Muscle layer of duodenum (tissue), 2 donors: ENCODE measurements at regions not wholly inside any gene's neighbourhood (a gene's known extent, or its start where the extent isn't known, plus 50 kb on each side); places are given as distances from the start of the nearest gene placed in this dataset.

Experiments
- H3K27ac ChIP-seq: one replicate; pipeline ENCODE4 v1.7.0; 2013; ENCODE audit warnings: mild to moderate bottlenecking, low read length
- H3K27me3 ChIP-seq: one replicate; pipeline ENCODE4 v1.7.0; 2013; ENCODE audit warnings: low read depth, mild to moderate bottlenecking, control low read depth, low read length
- H3K36me3 ChIP-seq, 2 donors: one replicate each; pipeline ENCODE4 v1.7.0; 2013; ENCODE audit warnings: low read length in 2 of 2, control low read depth in 1 of 2, mild to moderate bottlenecking in 1 of 2; ENCODE audit not compliant: insufficient read depth in 2 of 2, control insufficient read depth in 1 of 2
- H3K4me1 ChIP-seq, 2 donors: one replicate each; pipeline ENCODE4 v1.7.0; 2013; ENCODE audit warnings: low read length in 2 of 2, mild to moderate bottlenecking in 2 of 2, control low read depth in 1 of 2, moderate library complexity in 1 of 2; ENCODE audit not compliant: insufficient read depth in 2 of 2, control insufficient read depth in 1 of 2
- H3K4me3 ChIP-seq, 2 donors: one replicate each; pipeline ENCODE4 v1.7.0; 2013; ENCODE audit warnings: low read length in 2 of 2, low read depth in 1 of 2, mild to moderate bottlenecking in 1 of 2
- H3K9me3 ChIP-seq, 2 donors: one replicate each; pipeline ENCODE4 v1.7.0; 2013; ENCODE audit warnings: low read length in 2 of 2, control low read depth in 1 of 2, mild to moderate bottlenecking in 1 of 2; ENCODE audit not compliant: control insufficient read depth in 1 of 2
- donor health status: healthy.

DNA sequence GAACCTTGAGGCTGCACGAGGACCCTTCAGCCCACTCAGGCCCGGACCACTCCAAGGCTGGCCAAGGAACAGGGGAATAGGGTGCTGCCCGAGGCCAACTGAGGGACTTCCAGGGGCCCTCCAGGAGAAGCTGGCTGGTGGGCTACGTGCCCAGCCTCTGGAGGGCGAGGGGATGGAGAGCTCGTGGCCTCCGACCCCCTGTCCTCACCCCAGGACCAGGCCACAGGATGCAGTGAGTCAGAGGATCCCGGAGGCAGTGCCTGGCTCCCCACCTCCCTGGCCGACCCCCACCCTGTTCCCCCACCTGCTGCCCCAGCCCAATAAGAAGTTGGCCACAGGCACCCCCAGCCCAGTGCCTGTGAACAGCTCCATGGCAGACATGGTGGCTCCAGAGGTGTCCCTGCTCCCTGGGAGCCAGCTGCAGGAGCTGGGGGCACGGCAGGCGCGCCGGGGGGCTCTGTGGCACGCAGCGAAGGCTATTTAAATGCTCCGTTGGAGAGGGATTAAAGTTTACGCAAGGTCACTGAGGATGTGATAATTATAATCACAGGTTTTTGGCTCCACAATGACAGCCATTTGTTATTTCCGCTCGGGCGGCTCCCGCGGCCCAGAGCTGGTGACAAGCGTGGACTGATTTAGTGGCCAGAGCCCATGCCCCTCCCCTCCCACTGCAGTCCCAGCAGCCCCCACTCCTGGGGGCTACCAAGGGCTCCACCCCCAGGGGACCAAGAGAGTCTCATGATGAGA is 95.7 kb upstream of the NKX1-1 start:
- no peak overlapping the region for H3K27ac ChIP-seq
- H3K4me1 ChIP-seq: no peaks in the 10 kb centered on the region
- no peaks in the 10 kb centered on the region for H3K36me3 ChIP-seq
- H3K4me3 ChIP-seq: no peak overlapping the region
- H3K27me3 ChIP-seq: no peaks in the 10 kb centered on the region
- no peaks in the 10 kb centered on the region for H3K9me3 ChIP-seq

DNA sequence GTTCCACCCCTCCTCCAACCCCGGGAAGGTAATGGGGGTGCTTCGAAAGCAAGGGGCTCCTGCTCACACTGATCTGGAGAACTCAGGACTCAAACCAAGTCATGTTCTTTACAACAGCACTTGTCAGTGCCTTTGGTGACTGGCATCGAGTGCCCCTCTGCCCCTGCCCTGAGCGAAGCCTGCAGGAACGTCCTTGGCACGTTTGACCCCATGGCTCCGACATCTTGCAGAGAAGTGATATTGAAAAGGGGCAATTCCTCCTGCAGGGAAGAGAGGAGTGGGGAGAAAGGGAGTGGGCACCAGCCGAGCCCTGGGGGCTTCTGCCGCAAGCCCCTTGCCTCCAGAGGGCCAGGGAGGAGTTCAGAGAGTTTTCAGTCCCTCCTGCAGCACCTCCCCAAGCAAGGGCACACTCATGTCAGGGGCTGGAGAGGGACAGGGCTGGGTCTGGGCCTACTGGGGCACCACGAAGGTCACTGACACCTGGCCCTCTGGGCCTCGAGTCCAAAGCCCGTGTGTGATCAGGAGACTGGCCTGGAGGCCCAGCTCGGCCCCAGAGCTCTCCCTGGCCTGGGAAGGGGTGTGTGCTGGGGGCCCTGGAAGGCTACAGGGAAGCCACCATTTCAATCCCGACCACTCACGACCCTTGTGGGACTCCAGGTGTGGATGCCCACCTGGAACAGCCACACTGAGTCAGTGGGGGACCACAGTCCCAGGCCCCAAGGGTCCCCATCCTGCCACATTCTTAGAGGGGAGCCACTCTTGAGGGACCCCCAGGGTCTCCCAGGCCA is 94.9 kb upstream of the NKX1-1 start:
- Histone ChIP-seq H3K27me3 (no peaks in the 10 kb centered on the region), H3K36me3 (no peaks in the 10 kb centered on the region), H3K4me3 (no peak overlapping the region), H3K27ac (no peak overlapping the region), H3K4me1 (no peaks in the 10 kb centered on the region), H3K9me3 (no peaks in the 10 kb centered on the region)

DNA sequence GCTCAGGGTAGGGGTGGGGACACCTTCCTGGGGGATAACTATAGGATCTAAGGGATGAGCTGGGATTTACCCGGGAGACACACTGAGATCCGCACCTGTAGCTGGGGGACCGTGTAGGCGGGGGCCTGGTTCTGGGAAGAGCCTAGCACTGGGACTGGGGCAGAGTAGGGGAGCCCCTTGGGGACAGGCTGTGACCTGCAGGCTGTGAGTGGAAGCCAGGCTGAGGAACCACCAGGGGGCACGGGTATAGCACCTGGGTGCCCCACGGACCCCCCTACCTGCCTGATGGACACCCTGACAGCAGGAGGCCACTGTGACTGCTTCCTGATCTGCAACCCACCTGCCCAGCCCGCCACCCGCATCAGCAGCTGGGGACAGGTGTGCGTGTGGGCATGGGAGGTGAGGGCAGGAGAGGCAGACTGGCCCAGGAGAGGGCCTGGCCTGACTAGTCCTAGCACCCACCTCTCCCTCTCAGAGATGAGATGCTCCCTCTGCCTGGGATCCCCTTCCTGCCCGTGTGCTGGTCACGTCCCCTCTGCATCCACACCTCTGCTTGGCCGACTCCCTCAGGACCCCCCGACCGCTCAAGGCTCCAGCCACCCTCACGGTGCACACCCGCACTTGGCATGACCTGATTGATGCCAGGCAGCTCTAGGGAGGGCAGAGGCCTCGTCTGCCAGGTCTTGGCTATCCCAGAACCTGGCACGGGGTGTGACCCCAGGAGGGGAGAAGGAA is 94.2 kb upstream of the NKX1-1 start:
- H3K4me3 ChIP-seq: no peak overlapping the region
- no peaks in the 10 kb centered on the region for H3K9me3 ChIP-seq
- no peaks in the 10 kb centered on the region for H3K27me3 ChIP-seq
- no peak overlapping the region for H3K27ac ChIP-seq
- no peaks in the 10 kb centered on the region for H3K36me3 ChIP-seq
- H3K4me1 ChIP-seq: no peaks in the 10 kb centered on the region

DNA sequence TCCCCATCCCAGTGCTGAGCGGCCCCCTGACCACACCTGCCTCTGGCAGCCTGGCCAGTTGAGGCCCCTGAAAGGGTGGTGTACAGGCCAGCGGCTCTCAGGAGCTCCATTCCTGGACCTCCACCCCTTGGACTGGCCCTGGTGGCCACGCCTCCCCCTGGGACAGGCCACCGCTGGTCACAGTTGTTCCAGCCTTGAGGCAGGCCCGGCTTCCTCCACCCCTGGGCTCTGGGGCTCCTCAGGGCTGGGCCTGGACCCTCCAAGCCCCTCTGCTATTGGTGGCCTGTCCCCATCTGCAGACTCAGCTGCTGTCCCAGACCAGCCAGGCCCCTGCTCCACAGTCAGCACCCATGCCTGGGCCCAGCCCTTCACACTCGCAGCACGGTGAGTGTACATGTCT is 93.2 kb upstream of the NKX1-1 start:
- Histone ChIP-seq H3K4me1 (no peaks in the 10 kb centered on the region), H3K9me3 (no peaks in the 10 kb centered on the region), H3K36me3 (no peaks in the 10 kb centered on the region), H3K4me3 (no peak overlapping the region), H3K27ac (no peak overlapping the region), H3K27me3 (no peaks in the 10 kb centered on the region)

DNA sequence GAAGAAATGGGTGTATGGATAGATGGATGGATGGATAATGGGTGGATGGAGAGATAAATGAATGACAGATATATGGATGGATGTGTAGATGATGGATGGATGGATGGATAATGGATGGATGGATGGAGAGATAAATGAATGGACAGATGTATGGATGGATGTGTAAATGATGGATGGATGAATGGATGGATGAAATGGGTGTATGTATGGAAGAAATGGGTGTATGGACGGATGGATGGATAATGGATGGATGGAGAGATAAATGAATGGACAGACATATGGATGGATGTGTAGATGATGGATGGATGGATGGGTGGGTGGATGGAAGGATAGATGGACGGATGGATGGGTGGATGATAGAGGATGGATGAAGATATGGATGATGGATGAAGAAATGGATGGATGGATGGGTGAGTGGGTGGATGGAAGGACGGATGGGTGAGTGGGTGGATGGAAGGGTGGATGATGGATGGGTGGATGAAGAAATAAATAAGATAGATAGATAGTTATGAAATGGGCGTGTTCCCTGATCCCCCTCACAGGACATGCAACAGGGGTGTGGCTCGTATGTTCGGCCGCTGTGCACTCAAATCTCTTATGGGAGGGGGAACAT is 91.1 kb upstream of the NKX1-1 start:
- H3K27me3 ChIP-seq: no peaks in the 10 kb centered on the region
- no peaks in the 10 kb centered on the region for H3K4me1 ChIP-seq
- no peak overlapping the region for H3K27ac ChIP-seq
- no peak overlapping the region for H3K4me3 ChIP-seq
- no peaks in the 10 kb centered on the region for H3K9me3 ChIP-seq
- no peaks in the 10 kb centered on the region for H3K36me3 ChIP-seq

DNA sequence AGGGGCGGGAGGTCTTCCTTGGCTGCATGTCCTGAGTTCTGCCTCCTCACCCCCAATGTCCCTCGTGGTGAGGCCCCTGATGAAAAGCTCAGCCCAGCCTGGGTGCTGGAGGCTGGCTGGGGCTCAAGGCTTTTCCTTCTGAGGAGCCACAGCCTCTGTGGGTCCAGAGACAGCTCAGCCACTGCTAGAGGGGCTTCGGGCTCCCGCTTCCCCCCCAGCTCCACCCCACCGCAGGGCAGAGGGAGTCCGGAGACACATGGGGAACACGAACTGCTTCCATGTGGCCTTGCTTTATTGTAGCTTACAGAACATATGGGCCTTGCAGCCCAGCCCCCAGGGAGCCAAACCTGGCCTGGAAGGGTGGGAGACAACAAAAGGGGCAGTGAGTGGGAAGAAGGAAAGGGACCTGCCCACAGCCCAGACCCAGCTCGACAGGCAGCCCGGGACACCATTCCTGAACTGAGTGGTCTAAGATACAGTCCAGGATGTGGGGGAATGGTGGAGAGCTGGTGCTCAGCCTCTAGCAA is 89.9 kb upstream of the NKX1-1 start:
- no peak overlapping the region for H3K27ac ChIP-seq
- no peaks in the 10 kb centered on the region for H3K27me3 ChIP-seq
- no peaks in the 10 kb centered on the region for H3K36me3 ChIP-seq
- H3K4me3 ChIP-seq: no peak overlapping the region
- H3K9me3 ChIP-seq: no peaks in the 10 kb centered on the region
- H3K4me1 ChIP-seq: no peaks in the 10 kb centered on the region

DNA sequence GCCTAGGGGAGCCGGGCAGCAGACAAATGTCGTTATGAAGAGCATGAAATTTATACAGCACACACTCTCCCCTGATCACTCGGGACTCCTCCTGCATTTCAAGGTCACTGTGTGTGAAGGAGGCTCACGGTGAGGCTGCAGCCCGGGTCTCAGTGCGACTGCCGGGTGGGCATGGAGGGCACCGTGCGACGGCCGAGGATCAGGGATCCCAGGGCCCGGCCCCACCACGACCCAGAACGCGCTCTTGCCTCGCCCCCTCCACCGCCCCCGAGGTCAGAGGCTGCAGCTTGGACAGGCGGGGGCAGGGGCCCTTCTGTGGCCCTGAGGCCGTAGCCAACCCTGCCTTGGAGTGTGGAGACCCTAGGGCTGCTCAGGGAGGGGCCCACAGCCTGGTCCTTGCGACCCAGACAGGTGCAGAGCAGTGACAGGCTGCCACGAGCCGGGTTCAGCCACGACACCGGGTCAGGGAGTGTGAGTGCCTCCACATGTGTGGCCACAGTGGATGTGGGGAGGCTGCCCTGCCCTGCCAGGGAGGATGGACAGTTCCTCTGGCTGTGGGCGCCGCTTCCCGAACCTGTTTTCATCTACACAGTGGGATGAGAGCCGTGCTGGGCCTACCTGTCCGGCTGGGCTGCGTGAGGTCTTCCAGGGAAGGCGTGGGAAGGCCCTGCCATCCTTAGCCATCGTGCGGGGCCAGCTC is 89.3 kb upstream of the NKX1-1 start:
- H3K36me3 ChIP-seq: no peaks in the 10 kb centered on the region
- H3K4me1 ChIP-seq: no peaks in the 10 kb centered on the region
- H3K9me3 ChIP-seq: no peaks in the 10 kb centered on the region
- H3K27ac ChIP-seq: no peak overlapping the region
- no peak overlapping the region for H3K4me3 ChIP-seq
- H3K27me3 ChIP-seq: no peaks in the 10 kb centered on the region

DNA sequence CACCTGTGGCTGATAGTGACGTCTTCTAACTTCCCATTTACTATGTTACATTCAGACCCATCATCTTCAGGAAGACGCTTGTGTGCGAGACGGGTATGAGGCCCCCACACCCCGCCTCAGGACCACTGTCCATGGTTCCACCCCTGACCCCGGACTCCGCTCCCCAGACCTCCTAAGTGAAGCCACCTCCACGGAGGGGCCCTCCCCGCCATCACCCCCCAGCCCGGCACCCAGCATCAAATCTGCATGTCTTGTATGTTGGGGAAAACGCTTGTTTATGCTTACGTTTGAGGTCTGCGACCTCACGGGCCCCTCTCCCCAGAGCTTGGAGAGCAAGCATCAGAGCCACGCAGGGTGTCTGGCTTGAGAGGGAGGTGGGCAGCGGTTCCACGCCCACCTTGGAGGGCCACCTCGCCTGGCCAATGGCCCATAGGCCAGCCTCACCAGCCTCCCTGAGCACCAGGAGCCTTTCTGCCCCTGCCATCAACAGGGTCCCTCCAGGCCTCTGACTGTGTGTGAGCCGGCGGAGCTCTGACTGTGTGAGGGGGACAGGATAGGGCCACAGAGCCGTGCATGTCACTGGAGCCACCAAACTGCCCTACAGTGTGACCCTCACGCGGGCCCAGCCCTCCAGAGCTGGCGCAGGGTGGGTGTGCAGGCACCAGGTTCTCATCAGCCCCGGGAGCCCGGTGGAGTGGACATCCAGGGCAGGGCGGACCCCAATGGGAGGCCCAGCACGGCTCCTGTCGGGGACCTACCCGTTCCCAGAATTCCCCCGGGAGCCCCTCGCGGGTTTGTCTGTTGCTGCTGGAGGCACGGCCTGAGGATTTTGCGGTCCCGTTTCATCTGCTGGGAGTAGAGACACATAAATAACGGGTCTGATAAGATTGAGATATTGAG is 88.4 kb upstream of the NKX1-1 start:
- no peak overlapping the region for H3K27ac ChIP-seq
- no peaks in the 10 kb centered on the region for H3K9me3 ChIP-seq
- H3K4me3 ChIP-seq: no peak overlapping the region
- no peaks in the 10 kb centered on the region for H3K36me3 ChIP-seq
- no peaks in the 10 kb centered on the region for H3K4me1 ChIP-seq
- H3K27me3 ChIP-seq: no peaks in the 10 kb centered on the region

DNA sequence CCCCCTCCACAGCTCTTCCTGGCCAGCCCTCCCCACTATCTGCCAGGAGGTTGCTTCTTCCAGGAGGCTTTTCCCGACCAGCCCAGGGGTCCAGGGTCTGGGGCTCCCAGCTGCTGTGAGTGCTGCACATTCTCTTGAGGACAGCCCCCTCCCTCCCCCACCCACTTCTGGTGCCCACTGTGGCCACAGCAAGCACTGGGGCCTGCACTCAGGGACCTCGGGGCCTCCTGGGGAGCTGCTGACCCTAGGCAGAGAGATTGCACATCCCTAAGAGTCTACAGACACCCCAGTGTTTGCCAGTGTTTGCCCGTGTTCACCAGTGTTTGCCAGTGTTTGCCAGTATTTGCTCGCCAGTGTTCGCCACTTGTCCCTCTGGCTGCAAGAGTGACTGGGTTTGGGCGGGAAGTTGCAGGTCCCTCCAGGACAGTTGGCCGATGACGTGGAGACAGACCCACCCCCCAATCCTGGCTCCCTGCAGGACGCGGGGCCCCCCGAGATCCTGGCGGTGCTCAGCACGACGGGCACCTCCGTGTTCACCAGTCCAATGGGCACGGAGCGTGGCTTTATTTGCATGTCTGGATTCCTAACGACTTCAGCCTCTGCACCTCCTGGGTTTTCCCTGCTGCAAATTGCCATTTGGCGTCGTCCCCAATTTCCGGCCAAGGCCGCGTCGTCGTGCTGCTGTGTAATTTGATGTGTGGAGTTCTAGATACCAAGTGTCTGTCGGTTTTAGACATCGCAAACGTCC is 87.5 kb upstream of the NKX1-1 start:
- no peaks in the 10 kb centered on the region for H3K36me3 ChIP-seq
- no peaks in the 10 kb centered on the region for H3K9me3 ChIP-seq
- H3K4me3 ChIP-seq: no peak overlapping the region
- H3K27me3 ChIP-seq: no peaks in the 10 kb centered on the region
- no peak overlapping the region for H3K27ac ChIP-seq
- H3K4me1 ChIP-seq: no peaks in the 10 kb centered on the region
